AG09319 (cell line): ENCODE measurements at regions not wholly inside any gene's neighbourhood (a gene's known extent, or its start where the extent isn't known, plus 50 kb on each side); places are given as distances from the start of the nearest gene placed in this dataset.
"Not testable (repeated sequence)": the region's sequence is repeated elsewhere in the genome, so short reads cannot be mapped to it uniquely, and the experiment has no call there.

Source experiments
- DNase-seq: peaks from one replicate; pipeline ENCODE4 v3.0.0-alpha.2; 2010; ENCODE audit warnings: low read depth; ENCODE audit errors: extremely low read depth
- CTCF ChIP-seq: IDR thresholded peaks from 2 replicates; pipeline ENCODE4 v1.5.1; 2011; ENCODE audit warnings: low read depth, mild to moderate bottlenecking, inconsistent platforms, low read length, moderate library complexity

- no peak for TF ChIP-seq CTCF
- no peak for DNase-seq
Measured at GRCh38 chr4:81675791-81676393, 204.2 kb upstream of the RASGEF1B start.

GRCh38 chr4:81673961-81674360 is 202.3 kb upstream of the RASGEF1B start:
- DNase-seq, result no peak
- no peak for TF ChIP-seq CTCF

- DNase-seq, result not testable (repeated sequence)
Measured at GRCh38 chr4:81668328-81668727, 196.6 kb upstream of the RASGEF1B start.

- no peak for DNase-seq
- TF ChIP-seq CTCF, result no peak
Measured at GRCh38 chr4:81667539-81667938, 195.8 kb upstream of the RASGEF1B start.

- DNase-seq, result no peak
- no peak for TF ChIP-seq CTCF
Measured at GRCh38 chr4:81666491-81666890, 194.8 kb upstream of the RASGEF1B start.

- no peak for DNase-seq
- no peak for TF ChIP-seq CTCF
Measured at GRCh38 chr4:81665649-81666048, 193.9 kb upstream of the RASGEF1B start.

GRCh38 chr4:81665045-81665444 is 193.3 kb upstream of the RASGEF1B start:
- no peak for TF ChIP-seq CTCF
- DNase-seq, result no peak

GRCh38 chr4:81664079-81664478 is 192.4 kb upstream of the RASGEF1B start:
- no peak for TF ChIP-seq CTCF
- DNase-seq, result no peak
